Testis (tissue), 2 donors: ENCODE measurements at regions not wholly inside any gene's neighbourhood (a gene's known extent, or its start where the extent isn't known, plus 50 kb on each side); places are given as distances from the start of the nearest gene placed in this dataset.
"Not testable (repeated sequence)": the region's sequence is repeated elsewhere in the genome, so short reads cannot be mapped to it uniquely, and the experiment has no call there.

Experiments used
- DNase-seq: peaks from one replicate; pipeline ENCODE4 v3.0.0-alpha.2; 2019
- H3K27ac ChIP-seq, 2 donors: fragments of 200-600 bp; sonication (generic); one replicate each; pipeline ENCODE4 v1.5.1; 2019
- H3K27me3 ChIP-seq: fragments of 200-600 bp; sonication (generic); one replicate; pipeline ENCODE4 v1.5.1; 2019
- H3K36me3 ChIP-seq: fragments of 200-600 bp; sonication (generic); one replicate; pipeline ENCODE4 v1.5.1; 2017; ENCODE audit warnings: low read depth; ENCODE audit errors: missing control alignments
- H3K4me1 ChIP-seq: fragments of 200-600 bp; sonication (generic); one replicate; pipeline ENCODE4 v1.5.1; 2019
- H3K4me3 ChIP-seq, 2 donors: fragments of 200-600 bp; sonication (generic); one replicate each; pipeline ENCODE4 v1.5.1; 2017 to 2019
- H3K9me3 ChIP-seq: fragments of 200-600 bp; sonication (generic); one replicate; pipeline ENCODE4 v1.5.1; 2017
- CTCF ChIP-seq, 3 experiments: fragments of 450-650 bp in 2 of 3; fragments of 200-600 bp in 1 of 3; sonication (generic) in 1 of 3; IDR thresholded peaks; one replicate each; pipeline ENCODE4 v1.5.1; 2016 to 2019; ENCODE audit warnings: antibody characterized with exemption in 3 of 3, mild to moderate bottlenecking in 2 of 3, moderate library complexity in 1 of 3
- POLR2A ChIP-seq: fragments of 450-650 bp; IDR thresholded peaks from one replicate; pipeline ENCODE4 v1.6.1; 2017; ENCODE audit warnings: antibody characterized with exemption, mild to moderate bottlenecking, moderate library complexity
- WGBS, 2 donors: methylation state at CpG; one replicate each; pipeline ENCODE4 v1.1.5; 2018; 5-methylcytosine and 5-hydroxymethylcytosine counted together
- intact Hi-C: fragments of 100-400 bp; cut with DNase I; formaldehyde crosslinking; loops from one replicate; pipeline ENCODE4 v1.15.1; 2023; ENCODE audit warnings: low total_unique reads

DNA sequence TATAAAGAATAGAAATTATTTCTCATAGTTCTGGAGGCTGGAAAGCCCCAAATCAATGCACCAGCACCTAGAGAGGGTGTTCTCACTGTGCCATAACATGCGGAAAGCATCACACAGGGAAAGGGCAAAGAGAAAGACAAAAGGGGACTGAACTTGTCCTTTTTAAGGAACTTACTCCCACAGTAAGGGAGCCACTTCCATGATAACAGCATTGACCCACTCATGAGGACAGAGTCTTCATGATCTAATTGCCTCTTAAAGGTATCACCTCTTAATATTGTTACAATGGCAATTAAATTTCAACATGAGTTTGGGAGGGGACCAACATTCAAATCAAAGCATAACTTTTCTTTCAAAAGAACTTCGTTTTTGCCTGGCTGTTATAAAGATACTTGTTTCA, 582.2 kb upstream of the ARID1B start:
- Histone ChIP-seq H3K4me1 (no peaks in the 10 kb centered on the region), H3K36me3 (no peaks in the 10 kb centered on the region), H3K27ac (no peak overlapping the region), H3K9me3 (no peaks in the 10 kb centered on the region), H3K27me3 (no peaks in the 10 kb centered on the region), H3K4me3 (no peak overlapping the region)
- no peak for DNase-seq
- 84 to 86% methylated on average over 2 of the region's 2 CpGs for WGBS, 2 donors
- TF ChIP-seq CTCF (IDR thresholded peaks at IDR 0.05) (no peak), POLR2A (no peak)
- intact Hi-C loops = no loop called here

- 92 to 96% methylated on average over 4 of the region's 4 CpGs for WGBS, 2 donors
- intact Hi-C loops = no loop called here
- H3K9me3 ChIP-seq = no peaks in the 10 kb centered on the region
Observed at GRCh38 chr6:156193381-156193780, 583.8 kb upstream of the ARID1B start.

DNA sequence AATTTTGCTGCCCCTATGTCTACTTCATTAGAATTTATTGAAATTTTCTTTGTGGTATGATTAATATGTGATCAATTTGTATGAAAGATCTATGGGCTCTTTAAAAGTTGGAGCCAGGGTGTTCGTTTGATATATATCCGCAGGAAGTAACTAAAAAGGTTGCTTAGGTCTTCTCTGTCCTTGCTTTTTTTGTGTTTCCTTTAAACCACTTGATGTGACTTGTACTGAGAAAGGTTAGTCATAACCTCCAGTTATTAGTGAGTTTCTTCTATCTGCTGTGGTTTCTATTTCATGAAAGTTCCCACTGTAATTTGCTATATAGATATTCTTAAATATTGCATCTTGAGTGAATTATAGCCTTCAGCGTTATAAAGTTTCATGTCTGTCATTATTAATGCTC, 585.3 kb upstream of the ARID1B start:
- WGBS, 2 donors = 83 to 90% methylated on average over 3 of the region's 3 CpGs
- Histone ChIP-seq H3K27me3 (no peaks in the 10 kb centered on the region), H3K27ac (no peak overlapping the region), H3K36me3 (no peaks in the 10 kb centered on the region), H3K9me3 (no peaks in the 10 kb centered on the region), H3K4me3 (no peak overlapping the region), H3K4me1 (no peaks in the 10 kb centered on the region)
- no peak for TF ChIP-seq POLR2A
- TF ChIP-seq CTCF (IDR thresholded peaks at IDR 0.05) = no peak
- DNase-seq = no peak
- intact Hi-C loops = no loop called here

More at GRCh38 chr6:156193381-156193780, 583.8 kb upstream of the ARID1B start:
- Histone ChIP-seq H3K4me3 (no peak overlapping the region), H3K4me1 (no peaks in the 10 kb centered on the region), H3K27ac (no peak overlapping the region), H3K36me3 (no peaks in the 10 kb centered on the region), H3K27me3 (no peaks in the 10 kb centered on the region)
- no peak for TF ChIP-seq POLR2A
- TF ChIP-seq CTCF (IDR thresholded peaks at IDR 0.05) = no peak
- no peak for DNase-seq

DNA sequence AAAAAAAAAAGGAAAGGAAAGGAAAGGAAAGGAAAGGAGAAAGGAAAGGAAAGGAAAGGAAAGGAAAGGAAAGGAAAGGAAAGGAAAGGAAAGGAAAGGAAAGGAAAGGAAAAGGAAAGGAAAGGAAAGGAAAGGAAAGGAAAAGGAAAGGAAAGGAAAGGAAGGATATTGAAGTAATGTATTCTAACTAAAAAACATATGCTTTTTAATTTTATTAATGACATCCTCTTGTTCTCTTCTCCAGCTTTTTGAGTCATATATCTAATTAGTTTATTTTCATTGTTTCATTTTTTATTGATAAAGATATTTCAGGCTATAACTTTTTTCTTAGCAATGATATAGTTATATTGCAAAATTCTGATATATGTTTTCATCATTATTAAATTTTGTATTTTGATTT, 585.8 kb upstream of the ARID1B start:
- H3K4me1 ChIP-seq, H3K4me3 ChIP-seq, H3K27ac ChIP-seq, DNase-seq, H3K27me3 ChIP-seq, H3K36me3 ChIP-seq, H3K9me3 ChIP-seq, intact Hi-C loops: not testable (repeated sequence)

DNA sequence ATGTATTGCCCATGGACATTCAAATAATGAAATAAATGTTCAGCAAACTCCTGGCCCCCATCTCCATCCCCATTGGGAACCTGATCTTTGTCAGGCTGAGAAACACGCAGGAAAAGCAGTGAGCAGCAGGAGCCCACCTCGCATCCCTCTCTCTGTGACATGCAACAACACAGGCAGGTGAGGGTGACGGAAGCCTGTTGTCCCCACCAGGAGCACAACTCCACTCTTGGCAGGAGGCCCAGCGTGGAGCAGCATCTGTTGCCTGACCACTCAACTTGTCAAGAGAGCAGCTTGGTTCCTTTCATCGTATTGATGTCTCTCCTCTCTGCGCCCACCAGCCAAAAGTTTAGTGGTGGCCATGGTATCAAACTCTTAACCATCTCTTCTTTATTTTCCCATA, 586.9 kb upstream of the ARID1B start:
- H3K9me3 ChIP-seq = no peaks in the 10 kb centered on the region
- no peak overlapping the region for H3K4me3 ChIP-seq
- no peaks in the 10 kb centered on the region for H3K4me1 ChIP-seq
- intact Hi-C loops = no loop called here
- no peak for TF ChIP-seq POLR2A
- TF ChIP-seq CTCF (IDR thresholded peaks at IDR 0.05) = no peak
- no peaks in the 10 kb centered on the region for H3K36me3 ChIP-seq
- 94 to 95% methylated on average over 6 of the region's 6 CpGs for WGBS, 2 donors
- DNase-seq = no peak
- H3K27me3 ChIP-seq = no peaks in the 10 kb centered on the region
- no peak overlapping the region for H3K27ac ChIP-seq
